ENCODE measurements at regions not wholly inside any gene's neighbourhood (a gene's known extent, or its start where the extent isn't known, plus 50 kb on each side); places are given as distances from the start of the nearest gene placed in this dataset.

DNA sequence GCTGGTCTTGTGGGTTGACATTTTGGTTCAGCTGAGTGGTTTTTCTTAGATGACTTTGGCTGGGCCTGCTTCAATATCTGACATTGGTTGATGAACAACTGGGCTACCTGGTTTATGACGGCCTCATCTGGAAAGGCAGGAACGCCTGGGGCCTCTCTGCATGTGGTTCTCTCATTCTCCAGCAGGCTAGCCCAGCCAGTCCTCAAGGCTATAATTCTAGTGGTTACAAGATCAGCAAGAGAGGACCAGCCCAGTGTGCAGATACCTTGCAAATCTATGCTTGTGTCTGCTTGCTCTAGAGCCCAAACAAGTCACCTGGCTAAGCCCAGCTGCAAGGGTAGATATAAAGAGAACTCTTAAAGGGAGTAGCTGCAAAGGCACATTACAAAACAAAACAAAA, 214.2 kb upstream of the PUDP start:
- no peaks in the 10 kb centered on the region for H3K27me3 ChIP-seq (ENCODE audit: control insufficient read depth in 2 of 2, insufficient read depth in 2 of 2, low read length in 2 of 2)
- intact Hi-C loops (cut with micrococcal nuclease), result no loop called here
- H3K4me1 ChIP-seq (ENCODE audit: control insufficient read depth, extremely low read depth, insufficient read depth, low read length), result no peaks in the 10 kb centered on the region
- H3K27ac ChIP-seq (ENCODE audit: insufficient read depth, low read depth, low read length), result no peak overlapping the region
- no peaks in the 10 kb centered on the region for H4K20me1 ChIP-seq (replicated peaks; ENCODE audit: control insufficient read depth, extremely low read depth, insufficient read depth, low read length)
- ChIA-PET POLR2A (no interaction called here), CTCF (no interaction called here)
- FAIRE-seq (no peak), DNase-seq (ENCODE audit: low read depth, low spot score) (no peak)
- dilution Hi-C loops (cut with MboI; ENCODE audit: extremely low pct_ligation_motif_present, low sequenced_read_pairs), result no loop called here
- H3K9ac ChIP-seq (replicated peaks; ENCODE audit: extremely low read depth, insufficient read depth, low read length), result no peak overlapping the region
- H3K9me3 ChIP-seq (replicated peaks; ENCODE audit: control insufficient read depth, insufficient read depth, low read length), result no peaks in the 10 kb centered on the region
- TF ChIP-seq EZH2 (IDR thresholded peaks at IDR 0.05; ENCODE audit: borderline replicate concordance, low read depth, low read length, severe bottlenecking), result no peak
- no peak for TF ChIP-seq POLR2AphosphoS5 (IDR thresholded peaks at IDR 0.05; ENCODE audit: insufficient read depth, low read depth, low read length)
- TF ChIP-seq, protein P1, sequence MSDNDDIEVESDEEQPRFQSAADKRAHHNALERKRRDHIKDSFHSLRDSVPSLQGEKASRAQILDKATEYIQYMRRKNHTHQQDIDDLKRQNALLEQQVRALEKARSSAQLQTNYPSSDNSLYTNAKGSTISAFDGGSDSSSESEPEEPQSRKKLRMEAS (IDR thresholded peaks at IDR 0.05; ENCODE audit: insufficient read depth, insufficient read length), result no peak
- TF ChIP-seq, protein P2, sequence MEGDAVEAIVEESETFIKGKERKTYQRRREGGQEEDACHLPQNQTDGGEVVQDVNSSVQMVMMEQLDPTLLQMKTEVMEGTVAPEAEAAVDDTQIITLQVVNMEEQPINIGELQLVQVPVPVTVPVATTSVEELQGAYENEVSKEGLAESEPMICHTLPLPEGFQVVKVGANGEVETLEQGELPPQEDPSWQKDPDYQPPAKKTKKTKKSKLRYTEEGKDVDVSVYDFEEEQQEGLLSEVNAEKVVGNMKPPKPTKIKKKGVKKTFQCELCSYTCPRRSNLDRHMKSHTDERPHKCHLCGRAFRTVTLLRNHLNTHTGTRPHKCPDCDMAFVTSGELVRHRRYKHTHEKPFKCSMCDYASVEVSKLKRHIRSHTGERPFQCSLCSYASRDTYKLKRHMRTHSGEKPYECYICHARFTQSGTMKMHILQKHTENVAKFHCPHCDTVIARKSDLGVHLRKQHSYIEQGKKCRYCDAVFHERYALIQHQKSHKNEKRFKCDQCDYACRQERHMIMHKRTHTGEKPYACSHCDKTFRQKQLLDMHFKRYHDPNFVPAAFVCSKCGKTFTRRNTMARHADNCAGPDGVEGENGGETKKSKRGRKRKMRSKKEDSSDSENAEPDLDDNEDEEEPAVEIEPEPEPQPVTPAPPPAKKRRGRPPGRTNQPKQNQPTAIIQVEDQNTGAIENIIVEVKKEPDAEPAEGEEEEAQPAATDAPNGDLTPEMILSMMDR (IDR thresholded peaks at IDR 0.05; ENCODE audit: extremely low read depth in 1 of 2, insufficient read depth in 1 of 2, low read depth in 1 of 2, low read length in 2 of 2), result no peak
- TF ChIP-seq GATA2 (IDR thresholded peaks at IDR 0.05; ENCODE audit: insufficient read depth, insufficient read length, low read depth, low read length), result no peak
- no peak for TF ChIP-seq FOS (IDR thresholded peaks at IDR 0.05; ENCODE audit: borderline replicate concordance, insufficient read depth, low read length)
- no peak for TF ChIP-seq JUN (IDR thresholded peaks at IDR 0.05; ENCODE audit: borderline replicate concordance, insufficient read depth, insufficient read length, low read depth)
- no peak for TF ChIP-seq MYC (IDR thresholded peaks at IDR 0.05; ENCODE audit: low read depth, low read length)
- no peak for TF ChIP-seq POLR2A (IDR thresholded peaks at IDR 0.05; ENCODE audit: low read depth, low read length)
- H3K4me2 ChIP-seq (ENCODE audit: insufficient read depth, low read length), result no peak overlapping the region
- no peaks in the 10 kb centered on the region for H3K36me3 ChIP-seq (ENCODE audit: control insufficient read depth in 2 of 2, extremely low read depth in 1 of 2, insufficient read depth in 2 of 2, low read length in 2 of 2)
- H3K79me2 ChIP-seq (ENCODE audit: control insufficient read depth, insufficient read depth, low read length), result no peaks in the 10 kb centered on the region
- no peak overlapping the region for H2AFZ ChIP-seq (ENCODE audit: low read depth, low read length)
- no peak overlapping the region for H3K4me3 ChIP-seq (replicated peaks in 1 of 3; ENCODE audit: insufficient read depth in 1 of 3, low read depth in 1 of 3, low read length in 3 of 3)
- no TSS peak for BruUV-seq (replicated peaks)
- H3K9me1 ChIP-seq (replicated peaks; ENCODE audit: control insufficient read depth, extremely low read depth, insufficient read depth, low read length), result no peaks in the 10 kb centered on the region
